ENCODE measurements at regions not wholly inside any gene's neighbourhood (a gene's known extent, or its start where the extent isn't known, plus 50 kb on each side); places are given as distances from the start of the nearest gene placed in this dataset.

- Mint-ChIP-seq H3K9me3 (ENCODE audit: unreplicated experiment) (peaks cover 4% of the 10 kb centered on the region), H3K27me3 (ENCODE audit: unreplicated experiment) (peaks cover 6% of the 10 kb centered on the region), H3K27ac (ENCODE audit: unreplicated experiment) (no peak overlapping the region), H3K4me1 (ENCODE audit: low read depth, unreplicated experiment) (peaks cover 34% of the 10 kb centered on the region), H3K4me3 (ENCODE audit: unreplicated experiment) (peak overlapping the region; percentile 38), H3K36me3 (ENCODE audit: unreplicated experiment) (no peaks in the 10 kb centered on the region)
- TF ChIP-seq, protein P1, sequence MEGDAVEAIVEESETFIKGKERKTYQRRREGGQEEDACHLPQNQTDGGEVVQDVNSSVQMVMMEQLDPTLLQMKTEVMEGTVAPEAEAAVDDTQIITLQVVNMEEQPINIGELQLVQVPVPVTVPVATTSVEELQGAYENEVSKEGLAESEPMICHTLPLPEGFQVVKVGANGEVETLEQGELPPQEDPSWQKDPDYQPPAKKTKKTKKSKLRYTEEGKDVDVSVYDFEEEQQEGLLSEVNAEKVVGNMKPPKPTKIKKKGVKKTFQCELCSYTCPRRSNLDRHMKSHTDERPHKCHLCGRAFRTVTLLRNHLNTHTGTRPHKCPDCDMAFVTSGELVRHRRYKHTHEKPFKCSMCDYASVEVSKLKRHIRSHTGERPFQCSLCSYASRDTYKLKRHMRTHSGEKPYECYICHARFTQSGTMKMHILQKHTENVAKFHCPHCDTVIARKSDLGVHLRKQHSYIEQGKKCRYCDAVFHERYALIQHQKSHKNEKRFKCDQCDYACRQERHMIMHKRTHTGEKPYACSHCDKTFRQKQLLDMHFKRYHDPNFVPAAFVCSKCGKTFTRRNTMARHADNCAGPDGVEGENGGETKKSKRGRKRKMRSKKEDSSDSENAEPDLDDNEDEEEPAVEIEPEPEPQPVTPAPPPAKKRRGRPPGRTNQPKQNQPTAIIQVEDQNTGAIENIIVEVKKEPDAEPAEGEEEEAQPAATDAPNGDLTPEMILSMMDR (IDR thresholded peaks at IDR 0.05; ENCODE audit: partially characterized antibody, unreplicated experiment), result no peak
- no peak for DNase-seq
These were observed 403.2 kb downstream of the RPS24 start for GRCh38 chr10:78436706-78437406.

- H3K27me3 Mint-ChIP-seq (ENCODE audit: unreplicated experiment), result peaks cover 6% of the 10 kb centered on the region
- no peaks in the 10 kb centered on the region for H3K36me3 Mint-ChIP-seq (ENCODE audit: unreplicated experiment)
- DNase-seq, result no peak
- peaks cover 34% of the 10 kb centered on the region for H3K4me1 Mint-ChIP-seq (ENCODE audit: low read depth, unreplicated experiment)
- no peak overlapping the region for H3K27ac Mint-ChIP-seq (ENCODE audit: unreplicated experiment)
- peaks cover 4% of the 10 kb centered on the region for H3K9me3 Mint-ChIP-seq (ENCODE audit: unreplicated experiment)
- no peak overlapping the region for H3K4me3 Mint-ChIP-seq (ENCODE audit: unreplicated experiment)
- TF ChIP-seq, protein P1 (IDR thresholded peaks at IDR 0.05; ENCODE audit: partially characterized antibody, unreplicated experiment), result no peak
These were observed 403.7 kb downstream of the RPS24 start for GRCh38 chr10:78437407-78437768.

DNA sequence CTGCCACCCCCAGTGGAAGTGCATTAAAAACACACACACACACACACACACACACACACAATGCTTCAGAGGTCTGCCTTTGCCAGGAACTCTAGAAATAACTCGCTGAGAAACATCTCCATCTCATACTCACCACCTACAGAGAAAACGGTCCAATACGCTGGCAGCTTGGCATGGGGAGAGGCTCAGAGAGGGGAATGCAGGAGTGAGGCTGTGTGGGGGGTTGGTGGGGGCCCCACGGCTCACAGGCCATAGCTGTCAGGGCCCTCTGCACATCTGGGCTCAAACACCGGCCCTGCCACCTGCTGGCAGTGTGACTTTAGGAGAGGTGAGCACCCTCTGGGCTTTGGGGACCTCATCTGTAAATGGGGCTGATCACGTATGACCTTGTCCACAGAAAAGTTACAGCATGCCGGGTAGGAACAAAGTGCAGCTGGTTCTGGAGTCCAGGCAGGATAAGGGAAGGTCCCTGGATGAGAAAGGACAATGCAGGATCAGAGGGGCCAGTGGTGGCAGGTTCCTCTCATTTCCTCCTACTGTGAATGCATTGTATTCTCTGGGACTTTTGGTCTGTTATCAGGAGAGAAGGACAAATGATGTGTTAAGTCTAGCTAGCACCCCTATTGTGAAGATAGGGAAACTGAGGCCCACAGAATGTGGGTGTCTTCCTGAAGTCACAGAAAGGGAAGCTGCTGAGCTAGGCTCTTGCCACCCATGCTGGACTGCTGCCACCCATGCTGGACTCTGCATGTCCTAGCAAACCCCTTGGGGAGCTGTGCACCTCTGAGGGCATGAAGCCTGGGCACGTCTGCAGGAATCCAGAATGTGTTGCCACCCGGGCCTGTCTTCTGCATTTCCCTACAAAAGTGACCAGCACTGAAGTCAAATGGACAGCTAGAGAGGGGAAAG lies 404.6 kb downstream of the RPS24 start:
- peaks cover 34% of the 10 kb centered on the region for H3K4me1 Mint-ChIP-seq (ENCODE audit: low read depth, unreplicated experiment)
- H3K36me3 Mint-ChIP-seq (ENCODE audit: unreplicated experiment), result no peaks in the 10 kb centered on the region
- peaks cover 6% of the 10 kb centered on the region for H3K27me3 Mint-ChIP-seq (ENCODE audit: unreplicated experiment)
- DNase-seq, result no peak
- peaks cover 6% of the 10 kb centered on the region for H3K9me3 Mint-ChIP-seq (ENCODE audit: unreplicated experiment)
- TF ChIP-seq, protein P1 (IDR thresholded peaks at IDR 0.05; ENCODE audit: partially characterized antibody, unreplicated experiment), result no peak
- no peak overlapping the region for H3K4me3 Mint-ChIP-seq (ENCODE audit: unreplicated experiment)
- no peak overlapping the region for H3K27ac Mint-ChIP-seq (ENCODE audit: unreplicated experiment)

DNA sequence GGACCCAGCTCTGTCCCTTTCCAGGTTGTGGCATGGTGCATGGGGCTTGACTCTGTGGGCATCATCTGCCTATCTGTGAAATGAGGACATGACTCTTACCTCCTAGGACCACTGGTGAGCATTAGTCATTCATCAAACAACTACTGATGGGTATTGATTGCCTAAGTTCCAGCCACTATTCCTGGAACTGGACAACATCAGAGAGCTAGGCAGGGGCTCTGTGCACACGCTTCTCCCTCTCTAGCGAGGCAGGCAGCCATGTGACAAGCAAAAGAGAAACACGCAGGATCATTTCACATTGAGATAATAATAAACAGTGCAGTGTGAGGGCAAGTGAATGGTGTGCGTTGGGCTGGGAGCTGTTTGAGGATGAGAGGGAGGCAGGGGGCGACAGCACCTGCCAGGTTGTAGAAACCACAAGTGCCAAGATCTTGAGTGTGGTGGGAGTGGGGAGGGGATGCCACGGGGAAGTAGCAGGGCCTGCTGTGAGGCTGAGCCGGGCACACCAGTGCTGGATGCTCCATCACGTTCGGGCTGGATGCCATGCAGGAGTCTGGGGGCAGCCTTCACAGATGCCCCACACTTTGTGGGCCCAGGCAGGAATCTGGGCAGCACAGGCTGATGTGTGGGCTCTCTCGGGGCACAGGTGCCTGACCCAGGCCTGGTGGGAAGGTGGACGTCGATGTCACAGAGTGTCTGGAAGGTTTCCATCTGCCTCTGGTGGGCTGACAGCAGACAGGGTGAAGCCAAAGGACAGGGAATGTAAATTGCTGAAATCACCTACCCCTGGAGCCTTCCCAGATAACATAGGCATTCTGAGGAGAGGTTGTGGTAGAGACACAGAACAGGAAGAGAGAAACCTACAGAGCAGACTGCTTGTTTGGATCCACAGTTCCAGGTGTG lies 405.5 kb downstream of the RPS24 start:
- TF ChIP-seq, protein P1 (IDR thresholded peaks at IDR 0.05; ENCODE audit: partially characterized antibody, unreplicated experiment), result no peak
- Mint-ChIP-seq H3K27me3 (ENCODE audit: unreplicated experiment) (peaks cover 4% of the 10 kb centered on the region), H3K9me3 (ENCODE audit: unreplicated experiment) (peaks cover 5% of the 10 kb centered on the region), H3K4me1 (ENCODE audit: low read depth, unreplicated experiment) (peaks cover 32% of the 10 kb centered on the region), H3K36me3 (ENCODE audit: unreplicated experiment) (no peaks in the 10 kb centered on the region), H3K27ac (ENCODE audit: unreplicated experiment) (no peak overlapping the region), H3K4me3 (ENCODE audit: unreplicated experiment) (no peak overlapping the region)
- no peak for DNase-seq
